WI38 (cell line): ENCODE measurements at regions not wholly inside any gene's neighbourhood (a gene's known extent, or its start where the extent isn't known, plus 50 kb on each side); places are given as distances from the start of the nearest gene placed in this dataset.

Source experiments
- H3K4me3 ChIP-seq: 2 replicates; pipeline ENCODE4 v1.5.1; 2011; ENCODE audit warnings: low read depth, mild to moderate bottlenecking, control low read depth, low read length
- CTCF ChIP-seq: IDR thresholded peaks from 2 replicates; pipeline ENCODE4 v1.5.1; 2012; ENCODE audit warnings: low read depth, mild to moderate bottlenecking, control low read depth, low read length

DNA sequence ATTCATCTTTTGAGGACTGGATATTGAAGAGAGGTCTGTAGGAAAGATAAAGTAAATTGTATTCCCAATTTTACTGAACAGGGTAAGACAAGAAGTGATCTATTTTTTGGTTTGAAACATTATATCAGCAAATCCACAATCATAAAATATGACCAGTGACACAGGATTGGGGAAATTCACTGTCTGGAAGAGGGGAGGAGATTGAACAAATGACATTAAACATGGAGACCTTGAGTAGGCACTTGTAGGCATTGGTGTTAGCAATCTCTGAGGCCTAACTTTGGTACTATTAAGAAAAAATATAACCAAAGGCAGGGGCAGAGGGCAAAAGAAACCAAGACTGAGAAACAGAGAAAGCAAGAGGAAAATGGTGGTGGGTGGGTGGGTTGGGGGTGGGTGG is 132.6 kb upstream of the TMEM161B start:
- H3K4me3 ChIP-seq: no peak overlapping the region
- no peak for TF ChIP-seq CTCF

- TF ChIP-seq CTCF: no peak
Measured at GRCh38 chr5:88399561-88399960, 130.9 kb upstream of the TMEM161B start.

DNA sequence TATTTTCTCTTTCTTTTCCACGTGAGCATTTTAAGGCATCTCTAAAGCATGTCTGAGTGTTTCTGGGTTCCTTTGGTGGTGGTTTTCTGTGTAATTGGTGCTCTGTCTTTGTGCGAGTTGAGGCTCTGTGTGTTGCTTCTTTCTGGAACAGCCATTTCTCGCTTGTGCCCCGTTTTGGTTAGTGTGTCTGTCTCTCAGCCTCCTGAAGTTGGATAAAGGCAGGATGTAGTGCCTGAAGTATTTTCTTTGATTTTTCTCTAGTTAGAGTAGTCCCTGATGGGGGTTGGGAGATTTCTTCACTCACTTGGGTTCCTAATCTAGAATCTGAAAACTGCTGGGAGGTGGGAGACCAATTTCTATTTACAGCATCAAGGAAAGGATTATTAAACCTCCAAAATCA is 129.7 kb upstream of the TMEM161B start:
- TF ChIP-seq CTCF: no peak
- no peak overlapping the region for H3K4me3 ChIP-seq

More at GRCh38 chr5:88399561-88399960, 130.9 kb upstream of the TMEM161B start:
- no peak overlapping the region for H3K4me3 ChIP-seq

DNA sequence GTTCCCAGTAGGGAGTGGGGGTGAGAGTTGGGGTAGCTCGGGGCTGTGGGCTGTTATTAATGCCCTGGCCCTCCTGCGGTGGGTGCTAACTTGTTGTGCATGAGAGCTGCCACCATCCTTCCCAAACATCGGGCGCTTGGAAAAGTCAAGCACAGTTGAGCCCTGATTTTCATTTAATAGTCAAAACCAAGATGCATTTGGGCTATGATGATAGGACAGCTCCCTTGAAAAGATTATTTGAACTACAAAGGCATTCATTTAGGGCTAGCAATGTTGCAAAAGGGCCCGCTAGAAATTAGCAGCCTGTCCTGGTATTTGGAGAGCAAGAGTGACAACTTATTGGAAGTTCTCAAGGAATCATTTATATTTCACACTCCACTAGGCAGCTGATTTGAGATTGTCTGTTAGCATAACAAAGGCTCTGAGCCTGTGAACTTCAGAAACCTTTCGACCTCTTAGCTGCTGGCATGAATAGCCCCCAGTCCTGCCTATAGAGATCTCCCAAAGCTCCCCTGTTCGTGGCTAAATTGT is 128.2 kb upstream of the TMEM161B start:
- H3K4me3 ChIP-seq: no peak overlapping the region
- TF ChIP-seq CTCF: no peak

DNA sequence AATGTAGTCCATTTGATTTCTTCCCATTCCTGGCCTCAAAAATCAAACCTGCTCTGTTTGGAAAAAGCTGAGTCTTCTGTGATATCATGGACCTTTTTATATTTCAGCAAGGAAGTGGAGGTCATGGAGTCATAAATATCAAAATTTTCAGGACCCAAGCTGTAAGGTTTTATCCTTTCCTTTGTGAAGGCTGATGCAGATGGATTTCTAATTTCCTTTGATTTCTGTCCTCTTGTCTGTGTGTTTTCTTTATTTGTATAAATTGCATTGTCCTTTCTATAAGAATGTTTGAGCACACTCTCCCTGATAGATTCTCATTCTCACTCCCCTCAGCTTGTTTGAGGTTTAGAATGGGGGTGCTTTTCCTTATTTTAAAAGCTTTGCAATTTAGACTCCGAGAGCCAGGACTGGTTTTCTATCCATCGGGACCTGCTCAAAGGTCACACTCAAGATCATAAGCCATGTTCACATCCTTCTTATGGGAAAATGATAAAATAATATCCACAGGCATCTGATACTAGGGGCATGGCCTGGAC is 127.4 kb upstream of the TMEM161B start:
- H3K4me3 ChIP-seq: no peak overlapping the region

GRCh38 chr5:88395264-88395663 is 126.6 kb upstream of the TMEM161B start:
- no peak overlapping the region for H3K4me3 ChIP-seq
- no peak for TF ChIP-seq CTCF

More for the DNA sequence above, 127.4 kb upstream of the TMEM161B start:
- no peak for TF ChIP-seq CTCF

- TF ChIP-seq CTCF: no peak
- H3K4me3 ChIP-seq: no peak overlapping the region
Measured at GRCh38 chr5:88394536-88395175, 126.0 kb upstream of the TMEM161B start.
